LHCN-M2 (cell line): ENCODE measurements at regions not wholly inside any gene's neighbourhood (a gene's known extent, or its start where the extent isn't known, plus 50 kb on each side); places are given as distances from the start of the nearest gene placed in this dataset.

Experiments
- DNase-seq: peaks from one replicate; pipeline ENCODE4 v3.0.0-alpha.2; 2012; ENCODE audit warnings: low read depth

GRCh38 chr11:115939104-115939730, 435.0 kb upstream of the CADM1 start:
- DNase-seq, result peak; percentile 89

GRCh38 chr11:115933564-115933963, 429.3 kb upstream of the CADM1 start:
- no peak for DNase-seq

GRCh38 chr11:115931548-115932083, 427.4 kb upstream of the CADM1 start:
- DNase-seq, result no peak

- peak; percentile 40 for DNase-seq
Observed at GRCh38 chr11:115930886-115931547, 426.8 kb upstream of the CADM1 start.

GRCh38 chr11:115930291-115930690, 426.1 kb upstream of the CADM1 start:
- DNase-seq, result no peak

GRCh38 chr11:115929618-115930129, 425.5 kb upstream of the CADM1 start:
- DNase-seq, result no peak

- no peak for DNase-seq
Observed at GRCh38 chr11:115928811-115929210, 424.6 kb upstream of the CADM1 start.

GRCh38 chr11:115927823-115928329, 423.7 kb upstream of the CADM1 start:
- DNase-seq, result no peak

- DNase-seq, result no peak
Observed at GRCh38 chr11:115926601-115927000, 422.4 kb upstream of the CADM1 start.

- no peak for DNase-seq
Observed at GRCh38 chr11:115926138-115926537, 421.9 kb upstream of the CADM1 start.

GRCh38 chr11:115925568-115926090, 421.4 kb upstream of the CADM1 start:
- no peak for DNase-seq

GRCh38 chr11:115924744-115925567, 420.7 kb upstream of the CADM1 start:
- DNase-seq, result peak; percentile 75

- no peak for DNase-seq
Observed at GRCh38 chr11:115922876-115923275, 418.7 kb upstream of the CADM1 start.

GRCh38 chr11:115921986-115922385, 417.8 kb upstream of the CADM1 start:
- DNase-seq, result no peak

GRCh38 chr11:115921540-115921939, 417.3 kb upstream of the CADM1 start:
- no peak for DNase-seq

GRCh38 chr11:115920841-115921480, 416.7 kb upstream of the CADM1 start:
- no peak for DNase-seq

GRCh38 chr11:115920092-115920461, 415.9 kb upstream of the CADM1 start:
- peak; percentile 58 for DNase-seq

GRCh38 chr11:115919341-115920091, 415.3 kb upstream of the CADM1 start:
- peak; percentile 76 for DNase-seq

GRCh38 chr11:115918576-115918975, 414.4 kb upstream of the CADM1 start:
- peak; percentile 22 for DNase-seq

GRCh38 chr11:115916608-115917007, 412.4 kb upstream of the CADM1 start:
- DNase-seq, result no peak
